ENCODE measurements at regions not wholly inside any gene's neighbourhood (a gene's known extent, or its start where the extent isn't known, plus 50 kb on each side); places are given as distances from the start of the nearest gene placed in this dataset.

- Histone ChIP-seq H3K27ac (no peak overlapping the region), H3K36me3 (no peaks in the 10 kb centered on the region), H3K4me1 (no peaks in the 10 kb centered on the region), H3K9me3 (no peaks in the 10 kb centered on the region), H3K4me3 (no peak overlapping the region), H3K27me3 (no peaks in the 10 kb centered on the region)
- no peak for DNase-seq (ENCODE audit: extremely low spot score in 2 of 2)
- intact Hi-C loops (cut with DNase I), result no loop called here
- TF ChIP-seq CTCF (IDR thresholded peaks at IDR 0.05) (no peak), POLR2A (IDR thresholded peaks at IDR 0.05) (no peak), POLR2AphosphoS5 (IDR thresholded peaks at IDR 0.05; ENCODE audit: insufficient read depth in 1 of 2, low read depth in 1 of 2) (no peak)
These were observed 383.3 kb downstream of the RFC3 start for GRCh38 chr13:34201050-34201913.

GRCh38 chr13:34207334-34207733, 389.4 kb downstream of the RFC3 start:
- Histone ChIP-seq H3K27me3 (no peaks in the 10 kb centered on the region), H3K4me1 (no peaks in the 10 kb centered on the region), H3K9me3 (no peaks in the 10 kb centered on the region), H3K36me3 (no peaks in the 10 kb centered on the region), H3K27ac (no peak overlapping the region), H3K4me3 (no peak overlapping the region)
- TF ChIP-seq POLR2A (IDR thresholded peaks at IDR 0.05), result no peak
- TF ChIP-seq CTCF (IDR thresholded peaks at IDR 0.05), result no peak
- no peak for TF ChIP-seq POLR2AphosphoS5 (IDR thresholded peaks at IDR 0.05; ENCODE audit: insufficient read depth in 1 of 2, low read depth in 1 of 2)
- no peak for DNase-seq (ENCODE audit: extremely low spot score in 2 of 2)
- intact Hi-C loops (cut with DNase I), result no loop called here

GRCh38 chr13:34207872-34208271, 389.9 kb downstream of the RFC3 start:
- no peak overlapping the region for H3K27ac ChIP-seq
- H3K27me3 ChIP-seq, result no peaks in the 10 kb centered on the region
- H3K4me1 ChIP-seq, result no peaks in the 10 kb centered on the region
- no peaks in the 10 kb centered on the region for H3K9me3 ChIP-seq
- intact Hi-C loops (cut with DNase I), result no loop called here
- no peak overlapping the region for H3K4me3 ChIP-seq
- DNase-seq (ENCODE audit: extremely low spot score in 2 of 2), result no peak
- no peak for TF ChIP-seq POLR2A (IDR thresholded peaks at IDR 0.05)
- TF ChIP-seq POLR2AphosphoS5 (IDR thresholded peaks at IDR 0.05; ENCODE audit: insufficient read depth in 1 of 2, low read depth in 1 of 2), result no peak
- no peak for TF ChIP-seq CTCF (IDR thresholded peaks at IDR 0.05)
- no peaks in the 10 kb centered on the region for H3K36me3 ChIP-seq

- Histone ChIP-seq H3K9me3 (no peaks in the 10 kb centered on the region), H3K27ac (no peak overlapping the region), H3K36me3 (no peaks in the 10 kb centered on the region), H3K27me3 (no peaks in the 10 kb centered on the region), H3K4me1 (no peaks in the 10 kb centered on the region), H3K4me3 (no peak overlapping the region)
- TF ChIP-seq POLR2A (IDR thresholded peaks at IDR 0.05), result no peak
- no peak for TF ChIP-seq POLR2AphosphoS5 (IDR thresholded peaks at IDR 0.05; ENCODE audit: insufficient read depth in 1 of 2, low read depth in 1 of 2)
- no peak for TF ChIP-seq CTCF (IDR thresholded peaks at IDR 0.05)
- intact Hi-C loops (cut with DNase I), result no loop called here
- no peak for DNase-seq (ENCODE audit: extremely low spot score in 2 of 2)
These were observed 390.4 kb downstream of the RFC3 start for GRCh38 chr13:34208336-34208735.

- intact Hi-C loops (cut with DNase I), result no loop called here
- Histone ChIP-seq H3K27me3 (no peaks in the 10 kb centered on the region), H3K9me3 (no peaks in the 10 kb centered on the region), H3K4me3 (no peak overlapping the region), H3K4me1 (no peaks in the 10 kb centered on the region), H3K36me3 (no peaks in the 10 kb centered on the region), H3K27ac (no peak overlapping the region)
- TF ChIP-seq POLR2AphosphoS5 (IDR thresholded peaks at IDR 0.05; ENCODE audit: insufficient read depth in 1 of 2, low read depth in 1 of 2), result no peak
- TF ChIP-seq CTCF (IDR thresholded peaks at IDR 0.05), result no peak
- no peak for TF ChIP-seq POLR2A (IDR thresholded peaks at IDR 0.05)
- DNase-seq (ENCODE audit: extremely low spot score in 2 of 2), result no peak
These were observed 392.4 kb downstream of the RFC3 start for GRCh38 chr13:34210341-34210740.

All from vagina (tissue), 2 donors.